Activated CD4-positive, alpha-beta T cell treated with anti-CD3 and anti-CD28 coated beads, Interleukin-2, amount 10 ng/mL, durations not matched to agents 7 days and 5 days (primary cell): ENCODE measurements at regions not wholly inside any gene's neighbourhood (a gene's known extent, or its start where the extent isn't known, plus 50 kb on each side); places are given as distances from the start of the nearest gene placed in this dataset.

Source experiments
- CTCF ChIA-PET: fragments of 350-600 bp; sonication (Branson Sonifier 250); formaldehyde crosslinking; loops from one replicate; lab custom pipeline; 2021; ENCODE audit warnings: antibody characterized with exemption; lab: Charles Lee
- POLR2A ChIA-PET: fragments of 350-600 bp; sonication (Branson Sonifier 250); formaldehyde crosslinking; loops from one replicate; lab custom pipeline; 2021; ENCODE audit warnings: antibody characterized with exemption; lab: Charles Lee
- DNase-seq: peaks from one replicate; pipeline ENCODE4 v3.0.0-alpha.2; 2020
- H3K27ac Mint-ChIP-seq: one replicate; pipeline ENCODE4 v1.8.0; 2021; ENCODE audit warnings: mild to moderate bottlenecking, moderate library complexity, mixed read lengths
- H3K27me3 Mint-ChIP-seq: one replicate; pipeline ENCODE4 v1.8.0; 2021; ENCODE audit warnings: mixed read lengths
- H3K36me3 Mint-ChIP-seq: one replicate; pipeline ENCODE4 v1.8.0; 2021; ENCODE audit warnings: low read depth, mixed read lengths
- H3K4me1 Mint-ChIP-seq: one replicate; pipeline ENCODE4 v1.8.0; 2021; ENCODE audit warnings: mixed read lengths
- H3K4me3 Mint-ChIP-seq: one replicate; pipeline ENCODE4 v1.8.0; 2021; ENCODE audit warnings: mild to moderate bottlenecking, moderate library complexity, mixed read lengths
- H3K9me3 Mint-ChIP-seq: one replicate; pipeline ENCODE4 v1.8.0; 2021; ENCODE audit warnings: mixed read lengths

DNA sequence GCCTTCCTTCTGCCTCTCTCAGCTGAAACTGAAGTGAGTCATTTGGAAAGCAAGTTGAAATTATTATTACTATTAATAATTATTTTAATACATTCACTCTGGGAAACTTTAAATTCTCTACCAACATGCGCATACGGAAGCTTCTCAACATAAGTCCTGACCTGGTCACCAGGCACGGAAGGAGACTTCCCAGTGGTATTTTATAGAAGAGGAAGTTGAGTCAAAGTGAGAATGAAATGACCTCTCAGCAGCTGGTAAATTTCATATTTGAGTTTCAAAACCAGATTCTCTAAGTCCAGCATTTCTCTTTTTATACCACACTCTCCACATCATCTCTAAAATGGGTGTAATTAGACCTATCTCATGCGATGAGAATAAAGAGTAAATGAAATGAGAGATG lies 747.4 kb downstream of the VRK1 start:
- CTCF ChIA-PET: interaction anchor here (1.4 to 1.5 kb wide), 2 partner anchors 11 to 35 kb away, joined by 3 read pairs; no protein-coding TSS in a partner anchor
- no peaks in the 10 kb centered on the region for H3K27me3 Mint-ChIP-seq
- no peaks in the 10 kb centered on the region for H3K36me3 Mint-ChIP-seq
- H3K4me3 Mint-ChIP-seq: no peak overlapping the region
- POLR2A ChIA-PET: no interaction called here
- no peaks in the 10 kb centered on the region for H3K9me3 Mint-ChIP-seq
- DNase-seq: no peak
- H3K4me1 Mint-ChIP-seq: peaks cover 22% of the 10 kb centered on the region
- H3K27ac Mint-ChIP-seq: no peak overlapping the region

- CTCF ChIA-PET: no interaction called here
- Mint-ChIP-seq H3K9me3 (no peaks in the 10 kb centered on the region), H3K27ac (no peak overlapping the region), H3K4me3 (no peak overlapping the region), H3K4me1 (peaks cover 20% of the 10 kb centered on the region), H3K27me3 (no peaks in the 10 kb centered on the region), H3K36me3 (no peaks in the 10 kb centered on the region)
- POLR2A ChIA-PET: no interaction called here
- DNase-seq: no peak
These were observed 749.5 kb downstream of the VRK1 start for GRCh38 chr14:97546491-97547230.

- no peaks in the 10 kb centered on the region for H3K27me3 Mint-ChIP-seq
- H3K9me3 Mint-ChIP-seq: peaks cover 7% of the 10 kb centered on the region
- H3K36me3 Mint-ChIP-seq: no peaks in the 10 kb centered on the region
- ChIA-PET CTCF (no interaction called here), POLR2A (interaction anchor here (0.6 kb wide), 1 partner anchor 236 kb away, joined by 3 read pairs; no protein-coding TSS in a partner anchor)
- H3K27ac Mint-ChIP-seq: no peak overlapping the region
- H3K4me1 Mint-ChIP-seq: peaks cover 2% of the 10 kb centered on the region
- no peak overlapping the region for H3K4me3 Mint-ChIP-seq
- DNase-seq: no peak
These were observed 753.3 kb downstream of the VRK1 start for GRCh38 chr14:97550463-97550862.

- Mint-ChIP-seq H3K27me3 (no peaks in the 10 kb centered on the region), H3K9me3 (peaks cover 15% of the 10 kb centered on the region), H3K4me3 (no peak overlapping the region), H3K36me3 (peaks cover 2% of the 10 kb centered on the region), H3K27ac (no peak overlapping the region), H3K4me1 (peaks cover 2% of the 10 kb centered on the region)
- DNase-seq: no peak
- CTCF ChIA-PET: no interaction called here
- POLR2A ChIA-PET: interaction anchor here (0.7 kb wide), 1 partner anchor 80 kb away, joined by 3 read pairs; no protein-coding TSS in a partner anchor
These were observed 757.4 kb downstream of the VRK1 start for GRCh38 chr14:97554597-97554996.

DNA sequence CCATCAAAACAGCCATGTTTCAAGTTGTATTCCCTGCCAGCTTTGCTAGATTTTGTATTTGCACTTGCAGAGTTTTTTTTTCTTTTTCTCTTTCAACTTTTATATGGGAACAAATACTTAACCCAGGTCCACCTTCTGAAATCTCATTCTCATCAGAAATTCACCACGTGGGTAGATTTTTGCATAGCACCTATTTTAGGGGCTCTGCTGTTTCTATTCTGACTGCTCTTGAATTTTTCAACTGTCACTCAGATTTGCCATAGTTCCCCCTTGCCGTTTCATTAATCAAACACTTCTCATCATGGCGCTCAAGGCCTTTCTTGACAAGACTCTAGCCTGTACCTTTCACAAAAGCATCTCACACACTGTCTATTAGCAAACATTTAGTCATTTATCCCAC lies 767.2 kb downstream of the VRK1 start:
- no peak for DNase-seq

DNA sequence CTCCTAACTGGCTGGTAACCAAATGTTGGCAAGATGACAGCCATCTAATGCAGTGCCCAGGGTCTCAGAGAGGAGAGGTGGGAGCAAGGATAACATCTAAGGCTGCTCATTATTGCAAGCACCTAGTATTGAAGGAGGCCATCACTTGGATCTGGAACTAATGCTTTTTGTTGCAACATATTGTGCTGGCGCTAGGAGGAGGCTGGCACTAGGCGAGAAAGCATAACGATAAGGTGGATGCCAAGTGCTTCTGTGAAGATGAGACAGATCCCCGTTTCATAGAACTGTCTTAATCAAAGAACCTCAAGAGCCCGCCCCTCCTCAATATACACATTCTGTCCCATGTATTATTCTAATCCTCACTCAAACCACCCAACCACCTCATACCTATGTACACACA lies 774.0 kb downstream of the VRK1 start:
- DNase-seq: no peak
- Mint-ChIP-seq H3K36me3 (peaks cover 5% of the 10 kb centered on the region), H3K27me3 (peaks cover 6% of the 10 kb centered on the region), H3K4me1 (no peaks in the 10 kb centered on the region), H3K9me3 (peaks cover 16% of the 10 kb centered on the region), H3K27ac (no peak overlapping the region), H3K4me3 (no peak overlapping the region)
- ChIA-PET POLR2A (no interaction called here), CTCF (no interaction called here)

More for the DNA sequence above, 767.2 kb downstream of the VRK1 start:
- H3K4me3 Mint-ChIP-seq: no peak overlapping the region
- H3K27me3 Mint-ChIP-seq: peaks cover 4% of the 10 kb centered on the region
- peaks cover 34% of the 10 kb centered on the region for H3K9me3 Mint-ChIP-seq
- ChIA-PET CTCF (no interaction called here), POLR2A (no interaction called here)
- no peak overlapping the region for H3K27ac Mint-ChIP-seq
- H3K4me1 Mint-ChIP-seq: no peaks in the 10 kb centered on the region
- peaks cover 6% of the 10 kb centered on the region for H3K36me3 Mint-ChIP-seq

- Mint-ChIP-seq H3K9me3 (peaks cover 16% of the 10 kb centered on the region), H3K36me3 (peaks cover 5% of the 10 kb centered on the region), H3K27me3 (peaks cover 6% of the 10 kb centered on the region), H3K4me1 (no peaks in the 10 kb centered on the region), H3K4me3 (no peak overlapping the region), H3K27ac (no peak overlapping the region)
- no peak for DNase-seq
- ChIA-PET CTCF (no interaction called here), POLR2A (no interaction called here)
These were observed 774.8 kb downstream of the VRK1 start for GRCh38 chr14:97571866-97572555.

- ChIA-PET CTCF (no interaction called here), POLR2A (no interaction called here)
- H3K36me3 Mint-ChIP-seq: peaks cover 3% of the 10 kb centered on the region
- H3K4me3 Mint-ChIP-seq: no peak overlapping the region
- peaks cover 6% of the 10 kb centered on the region for H3K27me3 Mint-ChIP-seq
- no peak overlapping the region for H3K27ac Mint-ChIP-seq
- DNase-seq: no peak
- peaks cover 13% of the 10 kb centered on the region for H3K9me3 Mint-ChIP-seq
- H3K4me1 Mint-ChIP-seq: no peaks in the 10 kb centered on the region
These were observed 775.6 kb downstream of the VRK1 start for GRCh38 chr14:97572583-97573458.

- ChIA-PET POLR2A (no interaction called here), CTCF (no interaction called here)
- Mint-ChIP-seq H3K27ac (no peak overlapping the region), H3K4me1 (no peaks in the 10 kb centered on the region), H3K9me3 (peaks cover 8% of the 10 kb centered on the region), H3K27me3 (no peaks in the 10 kb centered on the region), H3K36me3 (peaks cover 3% of the 10 kb centered on the region), H3K4me3 (no peak overlapping the region)
- DNase-seq: no peak
These were observed 778.5 kb downstream of the VRK1 start for GRCh38 chr14:97575677-97576076.

DNA sequence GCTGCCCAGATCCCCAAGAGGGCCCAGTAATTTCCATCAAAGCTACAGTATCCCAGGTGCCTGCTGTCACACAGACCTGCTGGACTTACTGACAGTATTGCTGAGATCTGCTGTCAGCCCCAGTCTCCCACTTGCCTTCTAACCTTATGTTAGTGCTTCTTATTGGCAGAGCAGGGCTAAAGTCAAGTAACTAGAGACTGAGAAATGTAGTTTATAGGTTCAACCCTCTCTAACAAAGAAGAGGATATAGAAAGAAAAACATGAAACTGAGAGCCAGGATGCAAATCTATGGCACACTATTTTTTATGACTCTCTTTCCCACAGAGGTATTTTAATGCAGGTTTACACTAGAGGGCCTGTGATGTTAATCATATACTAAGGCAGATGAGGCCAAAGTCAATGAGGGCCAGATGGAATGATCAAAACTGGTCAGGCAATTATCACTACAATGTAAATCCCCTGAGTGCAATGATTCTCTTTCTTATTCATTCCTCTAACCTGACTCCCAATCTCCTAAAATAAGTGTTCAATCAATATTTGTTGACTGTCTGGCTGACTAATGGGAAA lies 781.9 kb downstream of the VRK1 start:
- H3K27ac Mint-ChIP-seq: no peak overlapping the region

GRCh38 chr14:97581016-97581415 lies 783.8 kb downstream of the VRK1 start:
- Mint-ChIP-seq H3K4me1 (no peaks in the 10 kb centered on the region), H3K27ac (no peak overlapping the region), H3K4me3 (no peak overlapping the region), H3K9me3 (peaks cover 10% of the 10 kb centered on the region), H3K36me3 (no peaks in the 10 kb centered on the region), H3K27me3 (no peaks in the 10 kb centered on the region)
- DNase-seq: no peak
- CTCF ChIA-PET: interaction anchor here (1.7 kb wide), 1 partner anchor 36 kb away, joined by 3 read pairs; no protein-coding TSS in a partner anchor
- POLR2A ChIA-PET: no interaction called here

More for the DNA sequence above, 781.9 kb downstream of the VRK1 start:
- Mint-ChIP-seq H3K9me3 (peaks cover 4% of the 10 kb centered on the region), H3K27me3 (no peaks in the 10 kb centered on the region), H3K4me1 (no peaks in the 10 kb centered on the region), H3K4me3 (no peak overlapping the region), H3K36me3 (peaks cover 3% of the 10 kb centered on the region)
- POLR2A ChIA-PET: no interaction called here
- no peak for DNase-seq
- CTCF ChIA-PET: interaction anchor here (0.6 to 1.7 kb wide), 2 partner anchors 34 to 1779 kb away, joined by 3 read pairs; no protein-coding TSS in a partner anchor

- H3K9me3 Mint-ChIP-seq: peaks cover 13% of the 10 kb centered on the region
- H3K27me3 Mint-ChIP-seq: no peaks in the 10 kb centered on the region
- H3K4me1 Mint-ChIP-seq: no peaks in the 10 kb centered on the region
- DNase-seq: no peak
- H3K36me3 Mint-ChIP-seq: no peaks in the 10 kb centered on the region
- ChIA-PET CTCF (no interaction called here), POLR2A (no interaction called here)
- no peak overlapping the region for H3K27ac Mint-ChIP-seq
- H3K4me3 Mint-ChIP-seq: no peak overlapping the region
These were observed 784.8 kb downstream of the VRK1 start for GRCh38 chr14:97582022-97582421.
